ENCODE measurements at regions not wholly inside any gene's neighbourhood (a gene's known extent, or its start where the extent isn't known, plus 50 kb on each side); places are given as distances from the start of the nearest gene placed in this dataset.
"Not testable (repeated sequence)": the region's sequence is repeated elsewhere in the genome, so short reads cannot be mapped to it uniquely, and the experiment has no call there.

GRCh38 chr3:162640208-162640607 lies 1143.6 kb downstream of the OTOL1 start:
- DNase-seq (ENCODE audit: low spot score); in situ Hi-C loops (cut with HindIII; ENCODE audit: extremely low pct_ligation_motif_present, low pct_unique_long_range_greater_than_20kb); FAIRE-seq; H3K4me2 ChIP-seq (ENCODE audit: low read depth, low read length); BruUV-seq (replicated peaks); H3K27ac ChIP-seq (ENCODE audit: extremely low read length, insufficient read depth, low read length); H4K20me1 ChIP-seq (ENCODE audit: insufficient read depth, low read length); CTCF ChIA-PET (ENCODE audit: low intra/inter-chr PET ratio, low total read pairs); H2AFZ ChIP-seq (ENCODE audit: low read length); ATAC-seq; H3K9ac ChIP-seq (ENCODE audit: insufficient read depth, low read depth, low read length); POLR2A ChIA-PET; H3K9me3 ChIP-seq (ENCODE audit: low read length); H3K4me1 ChIP-seq (ENCODE audit: insufficient read depth, low read length); H3K36me3 ChIP-seq (replicated peaks in 1 of 2; ENCODE audit: control insufficient read depth in 1 of 2, insufficient read depth in 2 of 2, low read length in 2 of 2); intact Hi-C loops (cut with micrococcal nuclease; ENCODE audit: unreplicated experiment); H3K27me3 ChIP-seq (ENCODE audit: control insufficient read depth in 1 of 2, insufficient read depth in 2 of 2, low read length in 2 of 2); H3K79me2 ChIP-seq (ENCODE audit: insufficient read depth, low read length); H3K4me3 ChIP-seq (replicated peaks in 1 of 3; ENCODE audit: insufficient read depth in 1 of 3, low read depth in 2 of 3, low read length in 3 of 3): not testable (repeated sequence)
- WGBS (ENCODE audit: low lambda C conversion rate): no CpG with 5 or more reads among the region's 13 CpGs

DNA sequence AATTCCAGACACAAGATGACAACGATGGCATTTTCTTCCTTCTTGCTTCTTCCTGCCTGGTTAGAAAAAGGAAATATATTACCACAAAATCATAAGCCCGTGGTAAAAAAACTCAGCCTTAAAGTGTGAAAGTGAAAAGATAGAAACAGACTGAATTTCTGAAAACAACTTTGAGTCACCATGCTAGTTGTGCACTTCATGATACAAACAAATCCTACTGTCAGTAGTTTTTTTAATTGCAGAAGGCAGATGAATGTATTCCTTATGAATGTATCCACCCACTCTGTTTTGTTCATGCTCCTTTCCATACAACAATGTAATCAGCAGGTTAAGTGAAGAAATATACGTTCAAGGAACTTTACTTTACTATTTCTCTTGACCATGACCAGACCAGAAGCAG lies 1144.7 kb downstream of the OTOL1 start:
- no peaks in the 10 kb centered on the region for H4K20me1 ChIP-seq (ENCODE audit: insufficient read depth, low read length)
- intact Hi-C loops (cut with micrococcal nuclease; ENCODE audit: unreplicated experiment) (no loop called here), in situ Hi-C loops (cut with HindIII; ENCODE audit: extremely low pct_ligation_motif_present, low pct_unique_long_range_greater_than_20kb) (no loop called here)
- 5% methylated on average over 3 of the region's 3 CpGs for WGBS (ENCODE audit: low lambda C conversion rate)
- H3K4me1 ChIP-seq (ENCODE audit: insufficient read depth, low read length): no peaks in the 10 kb centered on the region
- DNase-seq (ENCODE audit: low spot score): no peak
- H3K9ac ChIP-seq (ENCODE audit: insufficient read depth, low read depth, low read length): no peak overlapping the region
- no peaks in the 10 kb centered on the region for H3K36me3 ChIP-seq (replicated peaks in 1 of 2; ENCODE audit: control insufficient read depth in 1 of 2, insufficient read depth in 2 of 2, low read length in 2 of 2)
- H3K4me2 ChIP-seq (ENCODE audit: low read depth, low read length): no peak overlapping the region
- no peak overlapping the region for H2AFZ ChIP-seq (ENCODE audit: low read length)
- no peaks in the 10 kb centered on the region for H3K9me3 ChIP-seq (ENCODE audit: low read length)
- TF ChIP-seq EEA1 (CRISPR knock-in tag; IDR thresholded peaks at IDR 0.05; ENCODE audit: borderline replicate concordance): no peak
- no peak for TF ChIP-seq ZNF543 (CRISPR knock-in tag; IDR thresholded peaks at IDR 0.05)
- no peak for TF ChIP-seq CREB3 (CRISPR knock-in tag; IDR thresholded peaks at IDR 0.05)
- no peak for FAIRE-seq
- no peak for ATAC-seq
- no peak overlapping the region for H3K27ac ChIP-seq (ENCODE audit: extremely low read length, insufficient read depth, low read length)
- H3K27me3 ChIP-seq (ENCODE audit: control insufficient read depth in 1 of 2, insufficient read depth in 2 of 2, low read length in 2 of 2): no peaks in the 10 kb centered on the region
- H3K79me2 ChIP-seq (ENCODE audit: insufficient read depth, low read length): no peaks in the 10 kb centered on the region
- POLR2A ChIA-PET: no interaction called here
- CTCF ChIA-PET (ENCODE audit: low intra/inter-chr PET ratio, low total read pairs): no interaction called here
- no TSS peak for BruUV-seq (replicated peaks)
- no peak overlapping the region for H3K4me3 ChIP-seq (replicated peaks in 1 of 3; ENCODE audit: insufficient read depth in 1 of 3, low read depth in 2 of 3, low read length in 3 of 3)

Data from HepG2 (cell line).